C4-2B (cell line): ENCODE measurements at regions not wholly inside any gene's neighbourhood (a gene's known extent, or its start where the extent isn't known, plus 50 kb on each side); places are given as distances from the start of the nearest gene placed in this dataset.

Experiments
- ZFX ChIP-seq: fragments of 450-650 bp; IDR thresholded peaks from 2 replicates; pipeline ENCODE4 v1.6.1; 2017
- TF ChIP-seq, protein P1 (sequence below): fragments of 450-650 bp; conservative IDR thresholded peaks from 2 replicates; pipeline ENCODE4 v1.5.1; 2017; ENCODE audit warnings: mild to moderate bottlenecking

DNA sequence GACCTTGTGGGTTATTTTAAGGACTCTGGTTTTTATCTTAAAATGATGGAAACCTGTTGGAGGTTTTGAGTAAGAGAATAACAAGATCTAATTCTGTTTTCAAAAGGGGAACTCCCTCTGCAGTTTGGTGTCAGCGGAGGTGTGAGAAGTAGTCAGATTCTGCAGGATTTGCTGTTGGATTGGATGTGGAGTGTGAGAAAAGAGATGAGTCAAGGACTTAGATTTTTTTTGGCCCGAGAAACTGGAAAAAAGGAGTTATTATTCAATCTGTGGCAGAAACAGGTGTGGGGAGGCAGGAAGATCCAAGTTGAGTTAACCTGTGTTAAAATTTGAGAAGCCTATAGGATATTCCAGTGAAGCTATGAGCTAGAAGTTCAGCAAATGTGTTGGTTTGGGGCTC lies 337.2 kb upstream of the FANCL start:
- TF ChIP-seq, protein P1, sequence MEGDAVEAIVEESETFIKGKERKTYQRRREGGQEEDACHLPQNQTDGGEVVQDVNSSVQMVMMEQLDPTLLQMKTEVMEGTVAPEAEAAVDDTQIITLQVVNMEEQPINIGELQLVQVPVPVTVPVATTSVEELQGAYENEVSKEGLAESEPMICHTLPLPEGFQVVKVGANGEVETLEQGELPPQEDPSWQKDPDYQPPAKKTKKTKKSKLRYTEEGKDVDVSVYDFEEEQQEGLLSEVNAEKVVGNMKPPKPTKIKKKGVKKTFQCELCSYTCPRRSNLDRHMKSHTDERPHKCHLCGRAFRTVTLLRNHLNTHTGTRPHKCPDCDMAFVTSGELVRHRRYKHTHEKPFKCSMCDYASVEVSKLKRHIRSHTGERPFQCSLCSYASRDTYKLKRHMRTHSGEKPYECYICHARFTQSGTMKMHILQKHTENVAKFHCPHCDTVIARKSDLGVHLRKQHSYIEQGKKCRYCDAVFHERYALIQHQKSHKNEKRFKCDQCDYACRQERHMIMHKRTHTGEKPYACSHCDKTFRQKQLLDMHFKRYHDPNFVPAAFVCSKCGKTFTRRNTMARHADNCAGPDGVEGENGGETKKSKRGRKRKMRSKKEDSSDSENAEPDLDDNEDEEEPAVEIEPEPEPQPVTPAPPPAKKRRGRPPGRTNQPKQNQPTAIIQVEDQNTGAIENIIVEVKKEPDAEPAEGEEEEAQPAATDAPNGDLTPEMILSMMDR, result no peak
- TF ChIP-seq ZFX, result no peak
